Mesendoderm (in vitro differentiated cells): ENCODE measurements at regions not wholly inside any gene's neighbourhood (a gene's known extent, or its start where the extent isn't known, plus 50 kb on each side); places are given as distances from the start of the nearest gene placed in this dataset.

ENCODE experiments used
- DNase-seq: peaks from one replicate; pipeline ENCODE4 v3.0.0; 2013
- H2AK5ac ChIP-seq: 2 replicates; pipeline ENCODE4 v1.6.1; 2013; ENCODE audit warnings: low read length, inconsistent platforms
- H2BK120ac ChIP-seq: 2 replicates; pipeline ENCODE4 v1.6.1; 2013; ENCODE audit warnings: low read depth, mild to moderate bottlenecking, low read length, moderate library complexity, mixed read lengths
- H2BK15ac ChIP-seq: replicated peaks from 2 replicates; pipeline ENCODE4 v1.6.1; 2013; ENCODE audit warnings: low read depth, mild to moderate bottlenecking, moderate library complexity
- H2BK5ac ChIP-seq: 2 replicates; pipeline ENCODE4 v1.6.1; 2013; ENCODE audit warnings: low read length, inconsistent platforms
- H3K18ac ChIP-seq: 2 replicates; pipeline ENCODE4 v1.6.1; 2013; ENCODE audit warnings: mild to moderate bottlenecking, low read length, mixed read lengths
- H3K23ac ChIP-seq: one replicate; pipeline ENCODE4 v1.6.1; 2013; ENCODE audit warnings: low read length
- H3K27ac ChIP-seq: 2 replicates; pipeline ENCODE4 v1.5.1; 2013; ENCODE audit warnings: low read depth, mild to moderate bottlenecking, inconsistent platforms, low read length, moderate library complexity
- H3K27me3 ChIP-seq: 2 replicates; pipeline ENCODE4 v1.6.1; 2013; ENCODE audit warnings: low read length, control low read depth, mild to moderate bottlenecking, inconsistent platforms; ENCODE audit not compliant: insufficient read depth, poor library complexity
- H3K36me3 ChIP-seq: 2 replicates; pipeline ENCODE4 v1.6.1; 2013; ENCODE audit warnings: low read length, inconsistent platforms; ENCODE audit not compliant: control insufficient read depth, insufficient read depth
- H3K4ac ChIP-seq: one replicate; pipeline ENCODE4 v1.6.1; 2013; ENCODE audit warnings: low read depth, mild to moderate bottlenecking, low read length, moderate library complexity
- H3K4me1 ChIP-seq: 2 replicates; pipeline ENCODE4 v1.6.1; 2013; ENCODE audit warnings: low read depth, low read length, inconsistent platforms; ENCODE audit not compliant: control insufficient read depth
- H3K4me2 ChIP-seq: 2 replicates; pipeline ENCODE4 v1.6.1; 2013; ENCODE audit warnings: low read length
- H3K4me3 ChIP-seq: 2 replicates; pipeline ENCODE4 v1.5.1; 2013; ENCODE audit warnings: mild to moderate bottlenecking, low read length
- H3K56ac ChIP-seq: one replicate; pipeline ENCODE4 v1.6.1; 2013; ENCODE audit warnings: low read length
- H3K79me1 ChIP-seq: 2 replicates; pipeline ENCODE4 v1.6.1; 2013; ENCODE audit warnings: low read length, inconsistent platforms
- H3K79me2 ChIP-seq: 2 replicates; pipeline ENCODE4 v1.6.1; 2013; ENCODE audit warnings: mild to moderate bottlenecking, low read length; ENCODE audit not compliant: control insufficient read depth, insufficient read depth
- H3K9ac ChIP-seq: 2 replicates; pipeline ENCODE4 v1.6.1; 2013; ENCODE audit warnings: low read length, inconsistent platforms
- H4K5ac ChIP-seq: one replicate; pipeline ENCODE4 v1.6.1; 2013; ENCODE audit warnings: low read length
- H4K8ac ChIP-seq: one replicate; pipeline ENCODE4 v1.6.1; 2013; ENCODE audit warnings: low read depth, mild to moderate bottlenecking, control low read depth, low read length, moderate library complexity
- WGBS: extraction: QIAGEN DNeasy Blood & Tissue Kit; methylation state at CpG from one replicate; pipeline ENCODE4 v1.1.7; 2013; ENCODE audit warnings: low lambda C conversion rate, missing lambda C conversion rate; ENCODE audit not compliant: insufficient coverage; ENCODE audit errors: extremely low coverage; 5-methylcytosine and 5-hydroxymethylcytosine counted together

DNA sequence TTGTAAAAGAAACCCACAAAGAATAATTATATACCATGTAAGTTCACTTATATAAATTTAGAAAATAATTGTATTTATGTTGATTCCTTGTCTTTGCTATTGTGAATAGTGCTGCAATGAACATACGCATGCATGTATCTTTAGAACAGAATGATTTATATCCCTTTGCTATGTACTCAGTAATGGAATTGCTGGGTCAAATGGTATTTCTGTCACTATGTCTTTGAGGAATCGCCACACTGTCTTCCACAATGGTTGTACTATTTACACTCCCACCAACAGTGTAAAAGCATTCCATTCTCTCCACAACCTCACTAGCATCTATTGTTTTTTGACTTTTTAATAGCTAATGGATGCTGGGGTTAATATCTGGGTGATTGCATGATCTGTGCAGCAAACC, 149.4 kb upstream of the CNTN3 start:
- Histone ChIP-seq H3K23ac (no peak overlapping the region), H4K5ac (no peak overlapping the region), H3K27me3 (no peaks in the 10 kb centered on the region), H4K8ac (no peak overlapping the region), H3K79me2 (no peaks in the 10 kb centered on the region), H3K4me3 (no peak overlapping the region), H3K9ac (no peak overlapping the region), H3K4ac (no peak overlapping the region), H3K36me3 (no peaks in the 10 kb centered on the region), H3K4me2 (no peak overlapping the region), H3K18ac (no peak overlapping the region), H3K27ac (no peak overlapping the region), H3K4me1 (no peaks in the 10 kb centered on the region), H2BK5ac (no peak overlapping the region), H2AK5ac (no peak overlapping the region), H2BK15ac (no peak overlapping the region), H3K79me1 (no peaks in the 10 kb centered on the region), H2BK120ac (no peak overlapping the region), H3K56ac (no peak overlapping the region)
- DNase-seq: no peak
- no CpG with 5 or more reads among the region's 2 CpGs for WGBS

- Histone ChIP-seq H3K27ac (no peak overlapping the region), H2BK5ac (no peak overlapping the region), H3K79me2 (no peaks in the 10 kb centered on the region), H3K4me2 (no peak overlapping the region), H3K4me3 (no peak overlapping the region), H4K8ac (no peak overlapping the region), H2AK5ac (no peak overlapping the region), H4K5ac (no peak overlapping the region), H3K4ac (no peak overlapping the region), H3K4me1 (no peaks in the 10 kb centered on the region), H2BK15ac (no peak overlapping the region), H3K56ac (no peak overlapping the region), H2BK120ac (no peak overlapping the region), H3K79me1 (no peaks in the 10 kb centered on the region), H3K36me3 (no peaks in the 10 kb centered on the region), H3K18ac (no peak overlapping the region), H3K9ac (no peak overlapping the region), H3K23ac (no peak overlapping the region), H3K27me3 (no peaks in the 10 kb centered on the region)
- DNase-seq: no peak
- no CpG with 5 or more reads among the region's 2 CpGs for WGBS
Observed at GRCh38 chr3:74756674-74757073, 142.2 kb upstream of the CNTN3 start.

DNA sequence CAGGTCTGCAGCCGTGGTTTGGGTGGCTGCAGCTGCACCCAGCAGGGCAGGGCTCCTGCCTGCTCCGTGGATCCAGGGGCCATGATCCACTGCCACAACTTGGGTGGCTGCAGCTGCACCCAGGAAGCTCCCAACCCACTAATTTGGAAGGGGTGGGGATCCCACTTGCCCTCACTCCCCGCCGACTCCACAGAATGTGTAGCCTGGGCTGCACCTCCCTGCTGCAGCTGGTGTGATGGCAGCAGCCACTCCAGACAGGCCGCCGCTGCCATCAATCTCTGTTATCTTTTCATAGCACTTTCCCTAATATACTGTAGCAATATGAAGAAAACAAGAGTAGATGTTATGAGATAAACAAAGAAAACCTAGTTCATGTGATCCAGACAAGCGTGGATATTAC, 137.8 kb upstream of the CNTN3 start:
- no peak overlapping the region for H3K4me2 ChIP-seq
- H3K18ac ChIP-seq: no peak overlapping the region
- no peak overlapping the region for H4K5ac ChIP-seq
- no peaks in the 10 kb centered on the region for H3K4me1 ChIP-seq
- no peak overlapping the region for H3K23ac ChIP-seq
- no CpG with 5 or more reads among the region's 7 CpGs for WGBS
- no peak overlapping the region for H3K4ac ChIP-seq
- no peak for DNase-seq
- no peak overlapping the region for H2BK5ac ChIP-seq
- H3K27me3 ChIP-seq: no peaks in the 10 kb centered on the region
- H2BK15ac ChIP-seq: no peak overlapping the region
- no peak overlapping the region for H3K56ac ChIP-seq
- H2BK120ac ChIP-seq: no peak overlapping the region
- H3K27ac ChIP-seq: no peak overlapping the region
- H3K79me1 ChIP-seq: no peaks in the 10 kb centered on the region
- no peaks in the 10 kb centered on the region for H3K36me3 ChIP-seq
- no peak overlapping the region for H2AK5ac ChIP-seq
- no peak overlapping the region for H3K9ac ChIP-seq
- H3K4me3 ChIP-seq: no peak overlapping the region
- H4K8ac ChIP-seq: no peak overlapping the region
- H3K79me2 ChIP-seq: no peaks in the 10 kb centered on the region

- Histone ChIP-seq H3K56ac (no peak overlapping the region), H3K4me1 (no peaks in the 10 kb centered on the region), H3K36me3 (no peaks in the 10 kb centered on the region), H3K23ac (no peak overlapping the region), H3K4me3 (no peak overlapping the region), H2BK120ac (no peak overlapping the region), H3K27ac (no peak overlapping the region), H3K4ac (no peak overlapping the region), H2AK5ac (no peak overlapping the region), H2BK5ac (no peak overlapping the region), H3K79me1 (no peaks in the 10 kb centered on the region), H4K5ac (no peak overlapping the region), H3K9ac (no peak overlapping the region), H3K79me2 (no peaks in the 10 kb centered on the region), H4K8ac (no peak overlapping the region), H2BK15ac (no peak overlapping the region), H3K18ac (no peak overlapping the region), H3K4me2 (no peak overlapping the region), H3K27me3 (no peaks in the 10 kb centered on the region)
- no peak for DNase-seq
- no CpG with 5 or more reads among the region's 7 CpGs for WGBS
Observed at GRCh38 chr3:74751775-74752174, 137.3 kb upstream of the CNTN3 start.

DNA sequence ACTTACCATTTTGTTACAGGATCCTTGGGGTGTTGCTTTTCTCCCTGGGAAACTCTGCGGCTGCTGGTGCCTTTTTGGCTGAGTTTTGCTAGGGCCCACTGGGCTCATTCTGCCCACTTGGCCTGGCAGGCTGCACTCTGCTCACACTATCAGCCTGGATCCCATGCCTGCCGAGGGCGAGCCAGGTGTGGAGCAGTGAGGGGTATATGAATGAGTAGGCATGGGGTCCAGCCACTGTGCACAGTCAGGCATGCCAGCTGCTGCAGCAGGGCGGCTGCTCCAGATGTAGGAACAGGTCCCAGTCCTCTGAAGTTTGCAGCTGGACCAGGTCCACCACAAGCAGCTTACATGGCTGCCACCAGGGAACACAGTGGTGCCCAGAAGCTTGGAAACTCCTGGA, 136.4 kb upstream of the CNTN3 start:
- no peak overlapping the region for H2BK120ac ChIP-seq
- H4K8ac ChIP-seq: no peak overlapping the region
- no peak overlapping the region for H4K5ac ChIP-seq
- DNase-seq: no peak
- H2BK5ac ChIP-seq: no peak overlapping the region
- H3K36me3 ChIP-seq: no peaks in the 10 kb centered on the region
- WGBS: no CpG with 5 or more reads among the region's 4 CpGs
- no peak overlapping the region for H2BK15ac ChIP-seq
- H3K4me3 ChIP-seq: no peak overlapping the region
- no peak overlapping the region for H3K9ac ChIP-seq
- H3K79me1 ChIP-seq: no peaks in the 10 kb centered on the region
- no peaks in the 10 kb centered on the region for H3K4me1 ChIP-seq
- H3K18ac ChIP-seq: no peak overlapping the region
- H3K4me2 ChIP-seq: no peak overlapping the region
- H3K56ac ChIP-seq: no peak overlapping the region
- no peak overlapping the region for H3K4ac ChIP-seq
- H3K79me2 ChIP-seq: no peaks in the 10 kb centered on the region
- H3K23ac ChIP-seq: no peak overlapping the region
- no peaks in the 10 kb centered on the region for H3K27me3 ChIP-seq
- H2AK5ac ChIP-seq: no peak overlapping the region
- H3K27ac ChIP-seq: no peak overlapping the region

DNA sequence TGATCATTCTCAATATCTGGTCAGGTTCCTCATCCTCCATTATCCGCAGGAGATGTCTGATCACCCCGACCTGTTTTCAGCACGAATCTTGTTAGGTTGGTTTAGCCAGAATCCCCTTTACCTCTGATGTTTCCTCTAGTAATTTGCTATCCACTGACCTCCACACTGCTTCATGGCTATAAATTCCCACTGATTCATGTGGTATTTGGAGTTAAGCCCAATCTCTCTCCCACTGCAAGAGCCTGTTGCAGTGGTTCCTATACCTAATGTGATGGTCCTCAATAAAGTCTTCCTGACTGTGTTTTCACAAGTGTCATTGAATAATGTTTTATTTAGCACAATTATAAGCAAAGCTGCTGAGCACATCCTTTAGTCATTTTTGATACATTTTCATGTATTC, 124.8 kb upstream of the CNTN3 start:
- Histone ChIP-seq H2BK120ac (no peak overlapping the region), H3K79me2 (no peaks in the 10 kb centered on the region), H3K23ac (no peak overlapping the region), H2BK5ac (no peak overlapping the region), H3K36me3 (no peaks in the 10 kb centered on the region), H4K8ac (no peak overlapping the region), H3K9ac (no peak overlapping the region), H3K27me3 (no peaks in the 10 kb centered on the region), H3K4me1 (peaks cover 2% of the 10 kb centered on the region), H4K5ac (no peak overlapping the region), H3K4me2 (no peak overlapping the region), H3K18ac (no peak overlapping the region), H3K27ac (no peak overlapping the region), H3K79me1 (no peaks in the 10 kb centered on the region), H3K56ac (no peak overlapping the region), H3K4me3 (no peak overlapping the region), H2AK5ac (no peak overlapping the region), H3K4ac (no peak overlapping the region), H2BK15ac (no peak overlapping the region)
- no peak for DNase-seq
- WGBS: no CpG with 5 or more reads among the region's 3 CpGs
